Left cardiac atrium (tissue), 4 donors: ENCODE measurements at regions not wholly inside any gene's neighbourhood (a gene's known extent, or its start where the extent isn't known, plus 50 kb on each side); places are given as distances from the start of the nearest gene placed in this dataset.
A peak's percentile ranks its signal among the peaks of the same experiment; 100 is the strongest.

Source experiments
- ATAC-seq, 2 donors: fragments of 200-7000 bp; cut with Tn5 transposase; one replicate each; pipeline ENCODE4 v1.9.1; 2020; ENCODE audit warnings: mild to moderate bottlenecking in 2 of 2, moderate library complexity in 2 of 2
- DNase-seq: peaks from one replicate; pipeline ENCODE4 v3.0.0-alpha.2; 2020
- intact Hi-C, 2 donors: fragments of 100-400 bp; cut with DNase I; formaldehyde crosslinking; loops; one replicate each; pipeline versions ENCODE4 v1.14.1 to v1.15.1; 2022 to 2023
- donor health status: DM: no; HTN: yes; CAD: no.
- donor health status: DM: no; HTN: yes; CAD: no; lungs with severe emphysema.
- donor health status: DM: yes; HTN: yes; CAD: no.
- donor health status: Dilated cardiomyopathy.

- DNase-seq (no peak), ATAC-seq (no peak)
- intact Hi-C loops = no loop called here
Observed at GRCh38 chr16:5383737-5384136, 286.1 kb upstream of the EEF2KMT start.

- no peak for ATAC-seq
- DNase-seq = no peak
- intact Hi-C loops = no loop called here
Observed at GRCh38 chr16:5382484-5382883, 284.9 kb upstream of the EEF2KMT start.

GRCh38 chr16:5381481-5381880 lies 283.9 kb upstream of the EEF2KMT start:
- intact Hi-C loops = no loop called here
- DNase-seq = no peak

GRCh38 chr16:5379954-5380353 lies 282.4 kb upstream of the EEF2KMT start:
- no peak for ATAC-seq
- no peak for DNase-seq
- intact Hi-C loops = no loop called here

More at GRCh38 chr16:5381481-5381880, 283.9 kb upstream of the EEF2KMT start:
- no peak for ATAC-seq

GRCh38 chr16:5378531-5378930 lies 280.9 kb upstream of the EEF2KMT start:
- intact Hi-C loops = no loop called here
- ATAC-seq (no peak), DNase-seq (no peak)

GRCh38 chr16:5377280-5377898 lies 279.8 kb upstream of the EEF2KMT start:
- ATAC-seq (peak in 1 of 2 donors; percentile 55), DNase-seq (no peak)

GRCh38 chr16:5374184-5374583 lies 276.6 kb upstream of the EEF2KMT start:
- intact Hi-C loops = no loop called here
- ATAC-seq (no peak), DNase-seq (no peak)

More at GRCh38 chr16:5377280-5377898, 279.8 kb upstream of the EEF2KMT start:
- intact Hi-C loops = no loop called here

- DNase-seq (no peak), ATAC-seq (peak in 1 of 2 donors; percentile 53)
- intact Hi-C loops = no loop called here
Observed at GRCh38 chr16:5367951-5368350, 270.4 kb upstream of the EEF2KMT start.

- DNase-seq = no peak
- intact Hi-C loops = no loop called here
- no peak for ATAC-seq
Observed at GRCh38 chr16:5366126-5366525, 268.5 kb upstream of the EEF2KMT start.

GRCh38 chr16:5364186-5364585 lies 266.6 kb upstream of the EEF2KMT start:
- ATAC-seq (no peak), DNase-seq (no peak)
- intact Hi-C loops = no loop called here

- intact Hi-C loops = no loop called here
- ATAC-seq (no peak), DNase-seq (no peak)
Observed at GRCh38 chr16:5361322-5361721, 263.7 kb upstream of the EEF2KMT start.

- intact Hi-C loops = no loop called here
- ATAC-seq (no peak), DNase-seq (no peak)
Observed at GRCh38 chr16:5354645-5355044, 257.1 kb upstream of the EEF2KMT start.

- no peak for ATAC-seq
- intact Hi-C loops = no loop called here
- no peak for DNase-seq
Observed at GRCh38 chr16:5349670-5350517, 252.3 kb upstream of the EEF2KMT start.

GRCh38 chr16:5349101-5349500 lies 251.5 kb upstream of the EEF2KMT start:
- intact Hi-C loops = no loop called here
- ATAC-seq (no peak), DNase-seq (no peak)

- intact Hi-C loops = no loop called here
- DNase-seq (no peak), ATAC-seq (no peak)
Observed at GRCh38 chr16:5347561-5347960, 250.0 kb upstream of the EEF2KMT start.

GRCh38 chr16:5336941-5337340 lies 239.3 kb upstream of the EEF2KMT start:
- no peak for ATAC-seq
- DNase-seq = no peak
- intact Hi-C loops = no loop called here

- DNase-seq (no peak), ATAC-seq (no peak)
- intact Hi-C loops = no loop called here
Observed at GRCh38 chr16:5333991-5334390, 236.4 kb upstream of the EEF2KMT start.

- ATAC-seq (no peak), DNase-seq (no peak)
- intact Hi-C loops = no loop called here
Observed at GRCh38 chr16:5333126-5333525, 235.5 kb upstream of the EEF2KMT start.

GRCh38 chr16:5330058-5330457 lies 232.5 kb upstream of the EEF2KMT start:
- ATAC-seq (no peak), DNase-seq (no peak)
- intact Hi-C loops = no loop called here

GRCh38 chr16:5328546-5328945 lies 231.0 kb upstream of the EEF2KMT start:
- intact Hi-C loops = no loop called here
- ATAC-seq = no peak

GRCh38 chr16:5326395-5326794 lies 228.8 kb upstream of the EEF2KMT start:
- DNase-seq (no peak), ATAC-seq (peak in 1 of 2 donors; percentile 71)
- intact Hi-C loops = no loop called here

More at GRCh38 chr16:5328546-5328945, 231.0 kb upstream of the EEF2KMT start:
- DNase-seq = no peak
